Suprapubic skin (tissue), 4 donors: ENCODE measurements at regions not wholly inside any gene's neighbourhood (a gene's known extent, or its start where the extent isn't known, plus 50 kb on each side); places are given as distances from the start of the nearest gene placed in this dataset.

ENCODE experiments used
- DNase-seq, 2 donors: peaks; one replicate each; pipeline ENCODE4 v3.0.0-alpha.2; 2019; ENCODE audit warnings: low spot score in 2 of 2
- H3K27ac ChIP-seq: fragments of 200-600 bp; sonication (generic); one replicate; pipeline ENCODE4 v1.5.1; 2019
- H3K27me3 ChIP-seq: fragments of 200-600 bp; sonication (generic); one replicate; pipeline ENCODE4 v1.5.1; 2019
- H3K36me3 ChIP-seq: fragments of 200-600 bp; sonication (generic); one replicate; pipeline ENCODE4 v1.5.1; 2019
- H3K4me1 ChIP-seq: fragments of 200-600 bp; sonication (generic); one replicate; pipeline ENCODE4 v1.5.1; 2019
- H3K4me3 ChIP-seq: fragments of 200-600 bp; sonication (generic); one replicate; pipeline ENCODE4 v1.5.1; 2019; ENCODE audit warnings: mild to moderate bottlenecking
- H3K9me3 ChIP-seq: fragments of 200-600 bp; sonication (generic); one replicate; pipeline ENCODE4 v1.5.1; 2019
- CTCF ChIP-seq, 2 donors: fragments of 200-600 bp in 1 of 2; fragments of 450-650 bp in 1 of 2; sonication (generic) in 1 of 2; IDR thresholded peaks; one replicate each; pipeline ENCODE4 v1.5.1; 2016 to 2019; ENCODE audit warnings: antibody characterized with exemption in 2 of 2, mild to moderate bottlenecking in 1 of 2, moderate library complexity in 1 of 2
- EP300 ChIP-seq: sonication (generic); formaldehyde crosslinking; IDR thresholded peaks from one replicate; pipeline ENCODE4 v1.6.1; 2017; ENCODE audit warnings: antibody characterized with exemption
- POLR2A ChIP-seq, 2 donors: fragments of 450-650 bp; IDR thresholded peaks; one replicate each; pipeline ENCODE4 v1.6.1; 2017; ENCODE audit warnings: antibody characterized with exemption in 2 of 2, mild to moderate bottlenecking in 2 of 2, moderate library complexity in 2 of 2
- POLR2AphosphoS5 ChIP-seq, 3 donors: sonication (generic); formaldehyde crosslinking; IDR thresholded peaks; one replicate each; pipeline ENCODE4 v1.6.1; 2017; ENCODE audit warnings: antibody characterized with exemption in 3 of 3
- WGBS: methylation state at CpG from one replicate; pipeline ENCODE4 v1.1.5; 2018; 5-methylcytosine and 5-hydroxymethylcytosine counted together

- no peaks in the 10 kb centered on the region for H3K9me3 ChIP-seq
- TF ChIP-seq CTCF (IDR thresholded peaks at IDR 0.05): no peak
- TF ChIP-seq EP300: no peak
- TF ChIP-seq POLR2AphosphoS5 (IDR thresholded peaks at IDR 0.05): no peak
- no peak for TF ChIP-seq POLR2A (IDR thresholded peaks at IDR 0.05)
- H3K36me3 ChIP-seq: no peaks in the 10 kb centered on the region
- WGBS: 79% methylated on average over 1 of the region's 1 CpG
- no peak for DNase-seq
- no peak overlapping the region for H3K27ac ChIP-seq
- peaks cover 4% of the 10 kb centered on the region for H3K4me1 ChIP-seq
- peaks cover 43% of the 10 kb centered on the region for H3K27me3 ChIP-seq
- no peak overlapping the region for H3K4me3 ChIP-seq
These were observed 371.6 kb upstream of the CCNH start for GRCh38 chr5:87784311-87784710.

- WGBS: 82% methylated on average over 3 of the region's 3 CpGs
- no peak for DNase-seq
- H3K4me1 ChIP-seq: peaks cover 4% of the 10 kb centered on the region
- H3K27ac ChIP-seq: no peak overlapping the region
- no peaks in the 10 kb centered on the region for H3K9me3 ChIP-seq
- no peaks in the 10 kb centered on the region for H3K36me3 ChIP-seq
- peaks cover 46% of the 10 kb centered on the region for H3K27me3 ChIP-seq
- TF ChIP-seq EP300 (no peak), CTCF (IDR thresholded peaks at IDR 0.05) (no peak), POLR2A (IDR thresholded peaks at IDR 0.05) (no peak), POLR2AphosphoS5 (IDR thresholded peaks at IDR 0.05) (no peak)
- no peak overlapping the region for H3K4me3 ChIP-seq
These were observed 370.2 kb upstream of the CCNH start for GRCh38 chr5:87782916-87783315.

GRCh38 chr5:87781976-87782375 lies 369.2 kb upstream of the CCNH start:
- H3K27me3 ChIP-seq: peaks cover 48% of the 10 kb centered on the region
- no peak for DNase-seq
- 97% methylated on average over 2 of the region's 2 CpGs for WGBS

GRCh38 chr5:87780831-87781760 lies 368.4 kb upstream of the CCNH start:
- Histone ChIP-seq H3K4me1 (peaks cover 4% of the 10 kb centered on the region), H3K27me3 (peaks cover 43% of the 10 kb centered on the region), H3K27ac (no peak overlapping the region), H3K36me3 (no peaks in the 10 kb centered on the region), H3K9me3 (no peaks in the 10 kb centered on the region), H3K4me3 (no peak overlapping the region)
- peak; percentile 78 to 82 for DNase-seq
- TF ChIP-seq POLR2A (IDR thresholded peaks at IDR 0.05) (no peak), CTCF (IDR thresholded peaks at IDR 0.05) (peak; percentile 79 to 81)
- WGBS: 12% methylated on average over 13 of the region's 13 CpGs

More at GRCh38 chr5:87781976-87782375, 369.2 kb upstream of the CCNH start:
- H3K4me1 ChIP-seq: peaks cover 4% of the 10 kb centered on the region
- H3K36me3 ChIP-seq: no peaks in the 10 kb centered on the region
- no peak overlapping the region for H3K4me3 ChIP-seq
- H3K27ac ChIP-seq: no peak overlapping the region
- no peak for TF ChIP-seq POLR2A (IDR thresholded peaks at IDR 0.05)
- TF ChIP-seq CTCF (IDR thresholded peaks at IDR 0.05): no peak
- TF ChIP-seq POLR2AphosphoS5 (IDR thresholded peaks at IDR 0.05): no peak
- TF ChIP-seq EP300: no peak
- no peaks in the 10 kb centered on the region for H3K9me3 ChIP-seq

- Histone ChIP-seq H3K9me3 (no peaks in the 10 kb centered on the region), H3K27me3 (peaks cover 37% of the 10 kb centered on the region), H3K27ac (no peak overlapping the region), H3K36me3 (no peaks in the 10 kb centered on the region), H3K4me1 (peaks cover 4% of the 10 kb centered on the region), H3K4me3 (no peak overlapping the region)
- DNase-seq: no peak
- WGBS: 76% methylated on average over 1 of the region's 1 CpG
- no peak for TF ChIP-seq POLR2A (IDR thresholded peaks at IDR 0.05)
- no peak for TF ChIP-seq EP300
- no peak for TF ChIP-seq POLR2AphosphoS5 (IDR thresholded peaks at IDR 0.05)
- TF ChIP-seq CTCF (IDR thresholded peaks at IDR 0.05): no peak
These were observed 366.1 kb upstream of the CCNH start for GRCh38 chr5:87778876-87779275.
